Stimulated activated CD8-positive, alpha-beta memory T cell treated with anti-CD3 and anti-CD28 coated beads, Interleukin-7, amount 100 ng/mL, for 24 hours (primary cell): ENCODE measurements at regions not wholly inside any gene's neighbourhood (a gene's known extent, or its start where the extent isn't known, plus 50 kb on each side); places are given as distances from the start of the nearest gene placed in this dataset.
"Not testable (repeated sequence)": the region's sequence is repeated elsewhere in the genome, so short reads cannot be mapped to it uniquely, and the experiment has no call there.

Experiments used
- DNase-seq: peaks from one replicate; pipeline ENCODE4 v3.0.0-alpha.2; 2020; ENCODE audit warnings: low read depth

DNA sequence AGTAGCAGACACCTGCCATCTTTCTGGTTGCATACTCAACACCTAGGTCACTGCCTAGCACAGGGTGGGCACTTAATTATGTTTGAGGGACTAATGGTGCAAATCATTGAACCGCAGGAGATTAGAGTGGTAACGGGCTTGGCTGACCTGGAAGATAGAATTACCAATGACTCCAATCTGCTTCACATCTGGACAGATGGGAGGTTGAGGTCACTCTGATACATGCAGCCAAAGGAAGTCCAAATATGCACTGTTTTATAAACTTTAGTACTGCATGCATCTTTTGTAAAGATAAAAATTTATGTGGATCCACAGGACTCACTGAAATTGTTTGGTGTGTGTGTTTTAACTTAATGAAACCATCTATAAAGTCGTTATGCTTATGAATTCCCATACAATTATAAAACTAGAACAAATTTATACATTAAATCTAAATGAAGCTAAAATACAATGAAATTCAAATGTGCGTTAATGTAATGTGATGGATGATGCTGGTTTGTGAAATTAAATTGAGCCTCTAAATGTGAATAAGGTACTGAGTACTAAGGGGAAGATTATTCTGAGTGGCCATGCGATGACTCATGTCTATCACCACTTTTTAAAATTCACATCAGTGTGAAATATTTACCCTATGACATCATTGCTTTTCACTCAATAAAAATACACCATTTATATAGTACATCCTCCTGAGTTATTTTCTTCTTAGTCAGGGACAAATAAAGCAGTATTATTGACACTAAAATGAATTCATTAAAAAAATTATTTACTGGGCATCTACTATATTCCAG is 224.7 kb upstream of the FAM78B start:
- DNase-seq = no peak

DNA sequence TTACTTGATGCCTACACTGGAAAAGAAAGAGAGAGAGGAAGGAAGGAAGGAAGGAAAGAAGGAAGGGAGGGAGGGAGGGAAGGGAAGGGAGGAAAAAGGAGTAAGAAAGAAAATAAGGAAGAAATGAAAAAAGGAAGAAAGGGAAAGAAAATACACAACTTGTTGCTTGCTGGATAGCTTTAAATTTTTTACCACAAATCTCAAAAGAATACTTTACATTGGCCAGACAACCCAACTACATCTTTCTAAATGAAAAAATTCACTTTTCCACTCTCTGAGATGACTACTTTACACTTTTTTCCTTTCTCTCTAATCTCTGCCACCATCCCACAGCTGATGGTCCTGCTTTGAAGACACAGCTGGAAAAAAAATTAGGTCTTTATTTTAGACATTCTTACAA is 228.9 kb upstream of the FAM78B start:
- no peak for DNase-seq

DNA sequence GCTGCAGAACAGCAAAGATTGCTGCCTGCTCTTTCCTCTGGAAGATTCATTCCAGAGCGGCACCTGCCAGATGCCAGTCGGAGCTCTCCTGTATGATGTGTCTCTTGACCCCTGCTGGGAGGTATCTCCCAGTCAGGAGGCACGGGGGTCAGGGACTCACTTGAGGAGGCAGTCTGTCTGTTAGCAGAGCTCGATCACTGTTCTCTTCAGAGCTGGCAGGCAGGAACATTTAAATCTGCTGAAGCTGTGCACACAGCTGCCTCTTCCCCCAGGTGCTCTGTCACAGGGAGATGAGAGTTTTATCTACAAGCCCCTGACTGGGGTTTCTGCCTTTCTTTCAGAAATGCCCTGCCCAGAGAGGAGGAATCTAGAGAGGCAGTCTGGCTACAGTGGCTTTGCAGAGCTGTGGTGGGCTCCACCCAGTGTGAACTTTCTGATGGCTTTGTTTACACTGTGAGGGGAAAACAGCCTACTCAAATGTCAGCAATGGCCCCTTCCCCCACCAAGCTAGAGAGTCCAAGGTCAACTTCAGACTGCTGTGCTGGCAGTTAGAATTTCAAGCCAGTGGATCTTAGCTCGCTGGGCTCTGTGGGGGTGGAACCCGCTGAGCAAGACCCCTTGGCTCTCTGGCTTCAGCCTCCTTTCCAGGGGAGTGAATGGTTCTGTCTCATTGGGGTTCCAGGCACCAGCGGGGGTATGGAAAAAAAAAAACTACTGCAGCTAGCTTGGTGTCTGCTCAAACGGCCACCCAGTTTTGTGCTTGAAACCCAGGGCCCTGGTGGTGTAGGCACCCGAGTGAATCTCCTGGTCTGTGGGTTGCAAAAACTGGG is 242.7 kb upstream of the FAM78B start:
- DNase-seq = not testable (repeated sequence)

DNA sequence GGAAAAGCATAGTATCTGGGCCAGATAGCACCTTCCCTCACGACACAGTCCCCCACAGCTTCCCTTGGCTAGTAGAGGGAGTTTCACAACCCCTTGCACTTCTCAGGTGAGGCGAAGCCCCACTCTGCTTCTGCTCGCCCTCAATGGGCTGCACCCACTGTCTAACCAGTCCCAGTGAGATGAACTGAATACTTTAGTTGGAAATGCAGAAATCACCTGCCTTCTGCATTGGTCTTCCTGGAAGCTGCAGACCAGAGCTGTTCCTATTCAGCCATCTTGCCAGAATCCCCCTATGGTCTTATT is 243.2 kb upstream of the FAM78B start:
- DNase-seq = no peak

DNA sequence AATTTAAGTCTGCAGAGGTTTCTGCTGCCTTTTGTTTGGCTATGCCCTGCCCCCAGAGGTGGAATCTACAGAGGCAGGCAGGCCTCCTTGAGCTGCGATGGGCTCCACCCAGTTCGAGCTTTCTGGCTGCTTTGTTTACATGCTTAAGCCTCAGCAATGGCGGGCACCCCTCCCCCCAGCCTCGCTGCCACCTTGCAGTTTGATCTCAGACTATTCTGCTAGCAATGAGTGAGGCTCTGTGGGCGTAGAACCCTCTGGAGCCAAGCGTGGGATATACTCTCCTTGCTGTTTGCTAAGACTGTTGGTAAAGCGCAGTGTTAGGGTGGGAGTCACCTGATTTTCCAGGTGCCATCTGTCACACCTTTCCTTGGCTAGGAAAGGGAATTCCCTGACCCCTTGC is 250.0 kb upstream of the FAM78B start:
- DNase-seq = not testable (repeated sequence)

DNA sequence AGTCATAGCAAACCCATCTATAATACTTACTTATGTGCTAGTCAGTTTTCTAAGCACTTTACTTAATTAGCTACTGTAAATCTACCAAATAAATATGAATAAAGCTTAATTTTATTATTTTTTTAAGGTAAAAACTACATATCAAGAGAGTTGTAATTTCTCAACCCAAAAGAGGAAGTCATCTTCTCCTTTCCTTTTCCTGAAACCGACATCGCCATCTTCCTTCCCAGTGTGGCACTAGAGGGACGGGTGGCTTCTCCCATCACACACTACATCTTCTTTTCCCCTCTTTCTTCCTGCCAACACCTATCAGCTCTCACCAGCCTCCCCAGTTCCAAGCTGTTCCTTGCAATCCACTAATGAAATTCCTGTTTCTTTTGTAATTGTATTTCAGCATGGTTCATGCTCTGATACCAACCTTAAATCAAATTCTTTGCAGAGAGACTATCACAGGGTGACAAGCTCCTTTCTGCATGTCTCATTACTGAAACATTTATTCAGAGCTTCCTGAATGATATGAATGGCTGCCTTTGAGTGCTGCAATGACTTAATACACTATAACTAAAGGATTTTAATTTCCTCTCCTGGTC is 251.6 kb upstream of the FAM78B start:
- DNase-seq = no peak

DNA sequence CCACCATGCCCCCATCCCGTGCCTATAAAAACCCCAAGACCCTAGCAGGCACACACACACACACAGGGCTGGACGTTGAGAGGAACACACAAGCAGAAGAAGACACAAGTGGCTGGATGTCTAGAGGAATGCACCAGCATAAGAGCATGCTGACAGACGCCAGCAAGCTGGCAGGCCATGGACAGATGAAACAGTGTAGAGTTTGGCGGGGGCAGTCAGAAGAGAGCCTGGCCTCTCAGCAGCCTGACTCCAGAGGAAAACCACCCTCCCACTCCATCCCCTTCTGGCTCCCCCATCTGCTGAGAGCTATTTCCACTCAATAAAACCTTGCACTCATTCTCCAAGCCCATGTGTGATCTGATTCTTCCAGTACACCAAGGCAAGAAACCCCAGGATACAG is 255.8 kb upstream of the FAM78B start:
- DNase-seq = not testable (repeated sequence)

DNA sequence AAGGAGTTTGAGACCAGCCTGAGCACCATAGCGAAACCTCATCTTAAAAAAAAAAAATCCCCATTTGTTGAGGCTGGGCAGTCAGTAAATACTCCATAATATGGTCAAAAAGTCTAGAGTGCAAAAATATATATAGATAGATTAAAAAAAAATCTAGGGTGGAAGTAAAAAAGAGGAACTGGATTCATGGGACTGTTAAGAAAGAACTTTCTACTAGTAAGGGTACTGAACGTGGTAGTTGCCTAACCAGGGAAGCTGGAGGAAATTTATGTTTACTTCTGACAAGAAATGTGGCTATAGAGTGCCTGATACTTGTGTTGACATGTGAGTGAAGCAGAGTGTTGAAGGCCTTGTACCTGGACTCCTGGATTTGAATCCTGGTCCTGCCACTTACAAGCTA is 265.9 kb upstream of the FAM78B start:
- no peak for DNase-seq

DNA sequence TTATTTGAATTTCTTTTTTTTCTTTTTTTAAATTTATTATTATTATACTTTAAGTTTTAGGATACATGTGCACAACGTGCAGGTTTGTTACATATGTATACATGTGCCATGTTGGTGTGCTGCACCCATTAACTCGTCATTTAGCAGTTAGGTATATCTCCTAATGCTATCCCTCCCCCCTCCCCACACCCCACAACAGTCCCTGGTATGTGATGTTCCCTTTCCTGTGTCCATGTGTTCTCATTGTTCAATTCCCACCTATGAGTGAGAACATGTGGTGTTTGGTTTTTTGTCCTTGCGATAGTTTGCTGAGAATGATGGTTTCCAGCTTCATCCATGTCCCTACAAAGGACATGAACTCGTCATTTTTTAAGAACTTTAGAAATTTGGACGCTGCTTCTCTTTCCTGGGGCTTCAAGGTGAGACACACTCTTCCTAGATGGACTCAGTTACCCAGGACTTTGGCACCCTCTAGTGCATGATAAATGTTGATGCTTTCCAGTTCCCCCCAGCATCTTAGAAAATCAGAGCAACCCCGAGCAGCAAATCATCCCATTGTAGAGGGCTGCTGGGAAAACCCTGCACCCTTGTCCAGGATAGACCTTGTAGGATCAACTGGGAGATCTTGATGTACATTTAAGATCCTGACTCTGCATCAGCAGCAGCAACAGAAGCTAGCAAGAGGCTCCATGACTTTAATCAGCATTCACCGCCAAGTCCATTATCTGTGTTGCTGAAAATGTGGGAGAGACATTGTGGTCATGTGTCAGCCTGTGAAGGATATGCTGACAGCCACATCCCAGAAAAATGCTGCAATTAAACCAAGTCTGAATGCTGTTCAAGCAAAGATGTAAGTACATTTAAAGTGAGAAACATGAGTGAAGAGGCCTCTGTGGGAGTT is 266.9 kb upstream of the FAM78B start:
- DNase-seq = not testable (repeated sequence)

DNA sequence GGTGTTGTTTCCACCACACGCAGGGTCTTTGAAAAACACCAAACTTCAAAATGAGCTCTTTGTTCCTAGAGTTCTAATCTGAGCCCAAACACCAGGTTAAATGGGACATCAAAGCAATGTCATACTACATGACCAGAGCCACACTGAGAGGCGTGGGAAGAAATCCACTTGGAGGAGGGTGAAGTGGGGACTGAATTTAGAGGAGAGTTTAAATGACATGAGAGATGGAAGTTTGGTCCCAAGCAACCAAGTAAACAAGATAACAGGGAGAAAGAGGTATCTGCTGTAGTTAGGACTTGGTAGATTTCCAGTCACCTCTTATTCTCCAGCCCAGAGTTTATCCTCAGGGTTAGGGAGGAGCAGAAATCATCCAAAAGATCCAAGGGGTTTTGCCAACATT is 290.9 kb upstream of the FAM78B start:
- DNase-seq = no peak

DNA sequence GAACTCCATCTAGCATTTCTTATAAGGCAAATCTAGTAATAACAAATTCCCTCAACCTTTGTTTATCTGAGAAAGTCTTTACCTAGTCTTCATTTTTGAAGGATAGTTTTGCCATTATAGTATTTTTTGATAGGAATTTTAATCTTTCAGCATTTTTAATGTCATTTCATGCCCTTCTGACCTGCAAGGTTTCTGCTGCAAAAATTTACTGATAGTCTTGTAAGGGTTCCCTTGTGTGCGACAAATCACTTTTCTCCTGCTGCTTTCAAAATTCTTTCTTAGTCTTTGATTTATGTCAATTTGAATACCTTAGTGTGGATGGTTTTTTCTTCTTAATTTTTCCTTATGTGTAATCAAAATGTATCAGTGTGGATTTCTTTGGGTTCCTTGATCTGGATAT is 297.5 kb upstream of the FAM78B start:
- DNase-seq = no peak

DNA sequence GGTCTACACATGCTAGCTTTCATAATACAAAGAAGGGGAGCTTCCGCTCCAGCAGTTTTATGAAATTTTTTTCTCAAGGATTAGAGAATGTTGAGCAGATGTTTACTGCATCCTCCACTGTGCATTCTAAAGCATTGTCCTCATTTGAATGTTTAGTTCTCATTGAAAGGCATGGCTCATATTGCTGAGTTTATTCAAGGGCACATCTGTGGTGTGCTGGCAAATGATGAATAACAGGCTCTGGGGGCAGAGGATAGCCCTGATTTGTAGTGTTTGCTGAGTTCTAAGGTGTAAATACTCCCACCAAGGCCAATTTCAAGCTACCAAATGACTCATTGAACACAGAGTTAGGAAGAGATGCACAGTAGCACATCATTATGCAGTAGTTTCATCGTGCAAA is 303.2 kb upstream of the FAM78B start:
- no peak for DNase-seq

DNA sequence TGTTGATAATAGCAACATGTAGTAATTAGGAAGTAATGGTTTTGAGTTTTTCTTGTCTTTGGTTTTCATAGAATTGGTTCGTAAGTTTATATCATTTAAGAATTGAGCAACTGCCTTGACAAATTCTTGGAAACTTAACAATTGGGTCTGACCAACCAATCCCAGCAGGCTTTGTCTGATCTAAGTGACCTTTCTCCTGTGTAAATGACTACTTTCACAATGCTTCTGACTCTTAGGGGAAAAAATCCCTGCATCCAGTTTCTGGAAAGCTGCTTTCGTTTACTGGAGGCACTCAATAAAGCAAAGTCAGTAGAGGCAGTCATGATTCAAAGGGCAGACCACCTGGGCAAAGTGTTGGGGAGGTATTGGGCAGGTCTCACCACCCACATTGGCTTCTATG is 303.6 kb upstream of the FAM78B start:
- no peak for DNase-seq

DNA sequence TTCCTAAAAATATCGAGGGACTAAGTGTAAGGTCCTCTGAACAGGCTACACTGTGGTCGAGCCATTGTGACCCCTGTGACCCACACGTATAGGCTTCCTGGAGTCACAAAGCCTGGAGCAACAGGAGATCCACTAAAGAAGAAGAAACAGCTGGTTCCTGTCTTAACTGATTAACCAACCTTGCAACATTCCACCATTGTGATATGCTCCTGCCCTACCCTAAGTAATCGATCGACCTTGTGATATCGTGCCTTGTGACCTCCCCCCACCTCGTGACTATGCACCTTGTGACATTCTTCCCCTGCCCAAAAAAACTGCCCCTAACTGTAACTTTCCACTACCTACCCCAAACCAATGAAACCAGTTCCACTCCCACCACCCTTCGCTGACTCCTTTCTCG is 304.6 kb upstream of the FAM78B start:
- DNase-seq = no peak

DNA sequence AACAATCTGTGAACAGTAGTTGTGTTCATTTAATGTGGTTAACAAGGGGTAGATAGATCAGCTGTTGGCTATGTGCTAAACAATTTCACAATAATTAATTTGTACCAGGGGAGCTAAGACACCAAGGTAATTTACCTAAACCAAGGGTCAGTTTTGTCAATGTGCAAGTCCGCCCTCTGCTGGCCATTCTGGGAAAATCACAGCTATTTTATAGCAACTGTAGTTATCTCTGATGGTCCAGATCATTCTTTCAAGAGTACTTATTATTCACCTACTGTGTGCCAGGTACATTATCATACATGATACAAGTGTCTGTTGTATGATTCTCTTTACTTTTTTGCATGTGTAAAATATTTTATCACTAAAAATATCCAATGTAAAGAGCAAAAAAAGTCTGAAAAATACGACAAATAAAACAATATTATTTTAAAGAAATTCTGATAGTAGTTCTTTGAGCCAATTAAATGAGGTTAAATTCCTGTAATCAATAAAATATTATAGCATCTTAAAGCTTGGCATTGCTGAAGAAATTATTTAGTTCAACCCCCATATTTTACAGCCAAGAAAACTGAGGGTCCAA is 312.3 kb upstream of the FAM78B start:
- DNase-seq = peak; percentile 27

DNA sequence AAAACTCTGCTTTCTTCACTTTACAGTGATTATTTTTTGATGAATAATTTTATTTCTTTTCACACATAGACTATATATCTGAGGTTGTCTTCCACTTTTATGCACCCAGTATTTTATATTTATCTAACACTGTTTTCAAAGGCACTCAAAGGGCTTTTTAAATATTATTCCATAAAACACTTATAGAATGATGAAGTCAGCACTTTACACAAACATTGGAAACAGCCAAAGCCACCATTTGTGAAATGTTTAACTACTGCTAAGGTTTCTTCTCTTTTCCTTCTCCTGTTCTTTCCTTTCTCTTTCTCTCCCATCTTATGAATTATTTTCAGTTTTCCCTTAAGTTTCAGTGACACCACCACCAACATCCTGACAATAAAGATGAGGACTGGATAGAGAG is 317.7 kb upstream of the FAM78B start:
- DNase-seq = no peak

DNA sequence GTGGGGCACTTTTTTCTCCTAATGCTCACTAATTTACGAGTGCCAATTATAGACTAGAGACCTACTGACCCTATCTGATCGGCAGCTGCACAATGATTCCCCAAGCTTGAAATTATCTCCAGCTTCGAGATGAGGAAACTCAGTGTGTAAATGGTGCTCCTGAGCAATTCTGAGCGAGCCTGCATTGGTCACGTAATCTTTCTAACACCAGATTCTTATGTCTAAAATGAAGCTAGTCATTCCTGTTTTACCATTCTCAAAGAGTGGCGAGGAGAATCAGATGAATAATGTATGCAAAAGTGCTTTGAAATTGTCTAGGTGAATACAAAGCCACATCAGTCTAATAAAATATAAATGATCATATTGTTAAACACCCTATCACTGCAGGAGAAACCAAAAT is 318.1 kb upstream of the FAM78B start:
- no peak for DNase-seq

DNA sequence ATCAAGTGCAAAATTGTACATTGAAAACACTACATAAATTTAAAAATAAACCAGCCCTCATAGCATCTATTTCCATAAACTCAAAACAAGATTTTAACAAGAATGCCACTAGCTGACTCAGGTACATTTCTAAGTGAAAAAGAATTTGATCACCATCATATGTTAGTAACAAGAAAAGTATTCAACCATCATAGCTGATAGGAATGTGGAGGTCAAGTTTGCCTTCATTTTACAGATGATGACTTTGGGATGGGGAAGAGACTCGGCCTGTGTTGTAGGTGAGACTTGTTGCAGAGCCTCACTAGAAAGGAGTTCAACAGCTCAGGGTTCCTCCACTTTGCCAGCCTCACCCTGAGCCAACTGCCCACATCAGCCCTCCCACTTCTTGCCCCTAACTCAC is 318.8 kb upstream of the FAM78B start:
- no peak for DNase-seq

DNA sequence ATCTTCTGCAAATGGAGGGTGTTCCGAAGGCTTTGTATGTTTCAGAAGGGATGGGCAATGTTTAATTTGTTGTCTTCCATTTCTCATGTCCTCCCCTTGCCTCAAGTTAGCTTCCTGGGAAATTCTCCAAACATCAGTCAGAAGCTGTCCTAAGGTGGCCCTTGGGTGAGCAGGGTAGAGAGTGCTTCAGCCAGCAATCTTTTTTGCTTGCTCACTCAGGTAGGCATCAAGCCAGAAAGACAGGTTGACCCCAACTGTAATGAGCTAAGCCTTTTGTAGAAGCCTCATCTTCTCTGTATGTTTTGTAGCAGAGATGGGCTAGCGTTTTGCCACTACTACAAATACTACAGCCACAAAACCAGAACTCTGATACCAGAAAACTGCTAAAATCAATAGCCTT is 321.5 kb upstream of the FAM78B start:
- no peak for DNase-seq

DNA sequence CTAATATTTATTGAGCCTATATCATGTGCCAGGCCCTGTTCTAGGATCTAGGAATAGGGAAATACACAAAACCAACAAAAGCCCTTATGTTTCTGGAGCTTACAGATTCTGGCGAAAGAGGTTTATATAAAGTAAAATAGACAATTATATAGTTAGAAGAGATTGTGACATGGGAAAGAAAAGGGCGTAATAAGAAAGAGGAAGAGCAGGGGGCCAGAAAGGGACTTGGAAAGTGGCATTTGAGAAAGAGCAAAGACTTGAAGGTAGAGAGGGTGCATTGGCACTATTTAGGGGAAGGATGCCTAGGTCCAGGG is 322.5 kb upstream of the FAM78B start:
- DNase-seq = no peak

DNA sequence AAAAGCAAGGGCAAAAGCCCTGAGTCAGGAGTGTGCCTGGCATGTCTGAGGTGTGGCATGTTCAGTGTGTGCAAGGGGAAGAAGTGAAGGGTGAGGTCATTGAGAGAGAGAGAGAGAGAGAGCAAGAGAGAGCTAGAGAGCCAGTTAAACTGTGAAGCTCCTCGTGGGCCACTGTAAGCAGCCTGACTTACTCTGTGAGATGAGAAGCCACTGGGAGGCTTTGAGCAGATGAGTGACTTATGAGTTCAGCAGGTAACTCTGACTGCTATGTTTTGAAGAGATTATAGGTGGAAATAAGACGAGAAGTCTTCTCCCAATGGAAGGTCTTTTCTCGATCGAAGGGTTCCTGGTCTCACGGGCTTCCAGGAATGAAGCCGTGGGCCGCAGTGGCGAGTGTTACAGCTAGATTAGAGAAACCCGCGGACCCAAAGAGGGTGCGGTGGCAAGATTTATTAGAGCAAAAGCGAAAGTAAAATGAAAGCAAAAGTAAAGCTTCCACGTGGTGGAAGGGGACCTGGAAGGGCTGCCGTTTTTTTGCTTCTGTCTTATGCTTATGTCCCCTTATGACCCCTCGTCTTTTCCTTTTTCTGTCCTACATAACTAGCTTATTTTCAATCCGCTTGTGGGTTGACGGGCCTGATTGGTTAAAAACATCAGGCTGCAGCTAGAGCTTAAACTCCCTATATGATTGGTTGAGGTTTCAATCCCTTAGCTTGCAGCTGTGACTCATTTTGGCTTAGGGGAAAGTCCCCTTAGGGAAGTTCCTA is 323.1 kb upstream of the FAM78B start:
- DNase-seq = peak; percentile 13
